ENCODE measurements at regions not wholly inside any gene's neighbourhood (a gene's known extent, or its start where the extent isn't known, plus 50 kb on each side); places are given as distances from the start of the nearest gene placed in this dataset.

GRCh38 chr10:111725050-111725449, 458.5 kb downstream of the GPAM start:
- in situ Hi-C loops (cut with MboI; ENCODE audit: low sequenced_read_pairs, unreplicated experiment), result no loop called here
- no peak for DNase-seq (ENCODE audit: low spot score)
- no peak for TF ChIP-seq CTCF (IDR thresholded peaks at IDR 0.05; ENCODE audit: borderline replicate concordance, control extremely low read depth, extremely low read depth, insufficient read depth, missing control alignments)

- no peak for TF ChIP-seq CTCF (IDR thresholded peaks at IDR 0.05; ENCODE audit: borderline replicate concordance, control extremely low read depth, extremely low read depth, insufficient read depth, missing control alignments)
- in situ Hi-C loops (cut with MboI; ENCODE audit: low sequenced_read_pairs, unreplicated experiment), result no loop called here
- DNase-seq (ENCODE audit: low spot score), result no peak
These were observed 451.3 kb downstream of the GPAM start for GRCh38 chr10:111732166-111732785.

DNA sequence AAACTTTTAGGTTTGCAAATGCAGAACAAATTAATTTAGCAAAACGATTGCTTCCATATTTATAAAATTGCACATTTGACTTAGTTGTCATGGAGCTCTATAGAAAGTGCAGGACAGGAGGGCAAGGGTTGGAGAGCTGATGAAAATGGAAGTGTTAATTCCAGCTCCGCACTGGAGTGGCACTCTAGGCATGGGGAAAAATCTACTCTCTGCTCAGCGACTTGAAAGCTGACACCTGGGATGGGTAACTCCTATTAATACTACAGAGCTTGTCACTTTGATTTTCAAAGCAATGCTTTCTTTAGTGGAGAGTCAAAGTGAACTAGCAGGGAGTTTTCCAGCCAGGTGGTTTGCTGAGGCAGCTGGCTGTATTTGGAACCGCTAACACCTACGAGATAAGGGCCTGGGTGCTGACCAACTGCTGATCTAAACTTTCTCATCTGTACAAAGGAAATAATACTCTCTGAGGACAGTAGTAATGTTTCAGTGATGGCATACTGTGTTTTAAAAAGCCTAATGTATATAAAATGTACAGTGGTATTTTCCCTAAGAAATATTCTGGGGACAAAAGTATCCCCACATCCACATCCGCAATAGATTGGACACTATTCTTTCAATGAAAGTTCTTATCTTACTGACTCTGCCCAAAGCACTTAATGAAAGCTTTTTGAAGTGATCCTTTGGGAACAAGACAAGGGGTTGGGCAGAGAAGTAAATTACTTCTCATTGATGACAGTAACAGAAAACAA, 444.3 kb downstream of the GPAM start:
- no peak for DNase-seq (ENCODE audit: low spot score)
- no peak for TF ChIP-seq CTCF (IDR thresholded peaks at IDR 0.05; ENCODE audit: borderline replicate concordance, control extremely low read depth, extremely low read depth, insufficient read depth, missing control alignments)
- in situ Hi-C loops (cut with MboI; ENCODE audit: low sequenced_read_pairs, unreplicated experiment), result no loop called here

- in situ Hi-C loops (cut with MboI; ENCODE audit: low sequenced_read_pairs, unreplicated experiment), result no loop called here
- TF ChIP-seq CTCF (IDR thresholded peaks at IDR 0.05; ENCODE audit: borderline replicate concordance, control extremely low read depth, extremely low read depth, insufficient read depth, missing control alignments), result no peak
- DNase-seq (ENCODE audit: low spot score), result no peak
These were observed 443.8 kb downstream of the GPAM start for GRCh38 chr10:111739874-111740139.

DNA sequence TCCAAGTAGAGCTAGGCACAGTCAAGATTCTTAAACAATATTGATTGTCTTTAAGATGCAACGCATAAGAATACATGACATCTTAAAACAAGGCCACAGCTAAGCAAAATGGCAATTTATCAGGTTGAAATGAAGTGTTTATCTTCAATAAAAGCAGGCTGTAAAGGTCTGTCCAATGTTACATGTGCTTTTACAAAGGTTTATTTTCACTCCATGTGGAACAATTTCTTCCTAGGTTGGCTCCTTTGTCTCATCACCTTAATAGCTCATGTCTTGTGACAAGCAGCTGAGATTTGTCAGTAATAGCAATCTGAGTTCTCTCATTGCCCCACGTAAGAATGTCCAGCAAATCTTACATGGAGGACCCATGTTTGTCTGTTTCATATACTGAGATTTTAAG, 437.6 kb downstream of the GPAM start:
- DNase-seq (ENCODE audit: low spot score), result no peak
- in situ Hi-C loops (cut with MboI; ENCODE audit: low sequenced_read_pairs, unreplicated experiment), result no loop called here
- no peak for TF ChIP-seq CTCF (IDR thresholded peaks at IDR 0.05; ENCODE audit: borderline replicate concordance, control extremely low read depth, extremely low read depth, insufficient read depth, missing control alignments)

- in situ Hi-C loops (cut with MboI; ENCODE audit: low sequenced_read_pairs, unreplicated experiment), result no loop called here
- no peak for DNase-seq (ENCODE audit: low spot score)
These were observed 435.8 kb downstream of the GPAM start for GRCh38 chr10:111747751-111748150.

More at GRCh38 chr10:111747751-111748150, 435.8 kb downstream of the GPAM start:
- no peak for TF ChIP-seq CTCF (IDR thresholded peaks at IDR 0.05; ENCODE audit: borderline replicate concordance, control extremely low read depth, extremely low read depth, insufficient read depth, missing control alignments)

Measured in GM13976 (cell line).